Tibial artery (tissue), 4 donors: ENCODE measurements at regions not wholly inside any gene's neighbourhood (a gene's known extent, or its start where the extent isn't known, plus 50 kb on each side); places are given as distances from the start of the nearest gene placed in this dataset.

ENCODE experiments used
- DNase-seq, 2 donors: peaks; one replicate each; pipeline ENCODE4 v3.0.0-alpha.2; 2019
- H3K27ac ChIP-seq, 2 donors: fragments of 200-600 bp; sonication (generic) in 1 of 2; 1 replicate in 1 of 2; 2 replicates in 1 of 2; pipeline ENCODE4 v1.5.1; 2018 to 2019; ENCODE audit warnings: mild to moderate bottlenecking in 1 of 2
- H3K27me3 ChIP-seq, 2 donors: fragments of 200-600 bp; sonication (generic) in 1 of 2; one replicate each; pipeline versions ENCODE4 v1.5.1 to v1.6.0; 2016 to 2019
- H3K36me3 ChIP-seq, 3 donors: fragments of 200-600 bp; sonication (generic) in 2 of 3; one replicate each; pipeline ENCODE4 v1.5.1; 2016 to 2019; ENCODE audit warnings: mild to moderate bottlenecking in 2 of 3
- H3K4me1 ChIP-seq, 4 donors: fragments of 200-600 bp; sonication (generic) in 2 of 4; 1 replicate in 3 of 4; 2 replicates in 1 of 4; pipeline ENCODE4 v1.5.1; 2016 to 2019
- H3K4me3 ChIP-seq, 2 donors: fragments of 200-600 bp; sonication (generic) in 1 of 2; 1 replicate in 1 of 2; 2 replicates in 1 of 2; pipeline ENCODE4 v1.5.1; 2018 to 2019; ENCODE audit warnings: mild to moderate bottlenecking in 2 of 2
- H3K9me3 ChIP-seq, 3 donors: fragments of 200-600 bp; sonication (generic) in 1 of 3; one replicate each; pipeline ENCODE4 v1.5.1; 2016 to 2019
- CTCF ChIP-seq, 2 experiments: fragments of 200-600 bp in 1 of 2; fragments of 450-650 bp in 1 of 2; IDR thresholded peaks; one replicate each; pipeline ENCODE4 v1.5.1; 2017 to 2019; ENCODE audit warnings: antibody characterized with exemption in 2 of 2, mild to moderate bottlenecking in 1 of 2, moderate library complexity in 1 of 2
- intact Hi-C: fragments of 100-400 bp; cut with DNase I; formaldehyde crosslinking; loops from one replicate; pipeline ENCODE4 v1.15.0; 2023; ENCODE audit warnings: low total_unique reads

DNA sequence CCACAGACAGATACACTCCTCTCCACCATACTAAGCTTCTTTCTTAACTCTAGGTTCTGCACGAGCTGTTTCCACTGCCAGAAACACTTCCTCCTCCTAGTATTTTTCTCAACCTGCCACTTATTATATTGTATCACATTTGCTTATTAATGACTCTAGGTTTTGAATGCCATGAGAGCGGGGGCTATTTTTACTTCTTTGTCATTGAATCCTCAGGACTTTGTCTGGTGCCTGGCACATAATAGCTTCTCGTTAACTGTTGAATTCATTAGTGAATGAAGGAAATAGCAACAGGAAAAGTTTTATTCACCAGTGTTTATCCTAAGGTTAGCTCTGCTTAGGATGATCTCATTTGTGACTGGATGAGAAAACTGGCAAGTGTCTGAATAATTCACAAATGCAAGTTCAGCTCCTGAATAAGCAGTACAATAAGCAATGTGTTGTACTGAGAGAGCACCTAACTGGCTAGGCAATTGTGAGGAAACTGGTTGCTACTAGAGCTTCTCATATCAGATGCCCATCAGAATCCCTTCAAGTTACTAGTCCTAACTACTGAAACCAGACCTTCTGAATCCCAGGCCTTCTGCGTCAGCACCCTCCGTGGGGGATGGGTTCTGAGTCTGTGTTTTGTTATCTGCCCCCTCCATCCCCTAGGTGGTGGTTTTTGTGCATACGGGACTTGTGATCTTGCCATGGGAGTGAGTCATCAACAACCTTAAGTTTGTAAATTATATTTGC is 92.7 kb downstream of the LSMEM1 start:
- no peaks in the 10 kb centered on the region for H3K4me1 ChIP-seq
- no peak for TF ChIP-seq CTCF (IDR thresholded peaks at IDR 0.05)
- H3K36me3 ChIP-seq, result no peaks in the 10 kb centered on the region
- H3K4me3 ChIP-seq, result no peak overlapping the region
- intact Hi-C loops, result no loop called here
- no peaks in the 10 kb centered on the region for H3K27me3 ChIP-seq
- H3K27ac ChIP-seq, result no peak overlapping the region
- H3K9me3 ChIP-seq, result no peaks in the 10 kb centered on the region
- DNase-seq, result no peak

DNA sequence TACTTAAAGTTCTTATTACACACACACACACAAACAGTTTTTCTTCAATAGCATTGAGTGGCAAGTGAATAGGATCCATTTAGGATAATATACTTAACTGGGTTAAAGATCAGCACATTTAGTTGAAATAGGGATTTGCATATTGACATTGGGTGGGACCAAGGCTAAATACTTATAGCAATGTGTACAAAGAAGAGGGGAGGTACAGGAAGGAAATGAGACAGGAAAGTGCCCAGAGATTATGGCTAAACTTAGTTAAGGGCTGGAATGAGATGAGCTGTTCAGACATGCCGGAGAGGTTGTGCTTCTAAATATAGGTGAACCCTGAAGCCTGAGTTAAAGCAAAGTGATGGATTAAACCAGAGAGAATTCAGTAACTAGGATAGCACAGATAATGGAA is 95.1 kb downstream of the LSMEM1 start:
- Histone ChIP-seq H3K27ac (no peak overlapping the region), H3K9me3 (no peaks in the 10 kb centered on the region), H3K27me3 (no peaks in the 10 kb centered on the region), H3K36me3 (no peaks in the 10 kb centered on the region), H3K4me1 (no peaks in the 10 kb centered on the region), H3K4me3 (no peak overlapping the region)
- no peak for TF ChIP-seq CTCF (IDR thresholded peaks at IDR 0.05)
- intact Hi-C loops, result no loop called here
- no peak for DNase-seq

DNA sequence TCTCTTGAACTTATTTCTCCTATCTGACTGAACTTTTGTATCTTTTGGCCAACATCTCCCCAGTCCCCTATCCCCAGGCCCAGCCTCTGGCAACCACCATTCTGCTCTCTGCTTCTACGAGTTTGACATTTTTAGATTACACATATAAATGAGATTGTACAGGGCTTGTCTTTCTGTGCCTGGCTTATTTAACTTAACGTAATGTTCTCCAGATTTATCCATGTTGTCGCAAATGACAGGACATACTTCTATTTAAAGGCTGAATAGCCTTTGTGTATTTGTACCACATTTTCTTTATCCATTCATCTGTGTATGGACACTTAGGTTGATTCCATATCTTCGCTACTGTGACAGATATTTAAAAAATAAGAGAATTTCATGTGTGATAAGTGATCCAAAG is 98.6 kb downstream of the LSMEM1 start:
- Histone ChIP-seq H3K36me3 (no peaks in the 10 kb centered on the region), H3K9me3 (no peaks in the 10 kb centered on the region), H3K4me1 (no peaks in the 10 kb centered on the region), H3K27me3 (no peaks in the 10 kb centered on the region), H3K4me3 (no peak overlapping the region), H3K27ac (no peak overlapping the region)
- no peak for TF ChIP-seq CTCF (IDR thresholded peaks at IDR 0.05)
- intact Hi-C loops, result no loop called here
- no peak for DNase-seq

DNA sequence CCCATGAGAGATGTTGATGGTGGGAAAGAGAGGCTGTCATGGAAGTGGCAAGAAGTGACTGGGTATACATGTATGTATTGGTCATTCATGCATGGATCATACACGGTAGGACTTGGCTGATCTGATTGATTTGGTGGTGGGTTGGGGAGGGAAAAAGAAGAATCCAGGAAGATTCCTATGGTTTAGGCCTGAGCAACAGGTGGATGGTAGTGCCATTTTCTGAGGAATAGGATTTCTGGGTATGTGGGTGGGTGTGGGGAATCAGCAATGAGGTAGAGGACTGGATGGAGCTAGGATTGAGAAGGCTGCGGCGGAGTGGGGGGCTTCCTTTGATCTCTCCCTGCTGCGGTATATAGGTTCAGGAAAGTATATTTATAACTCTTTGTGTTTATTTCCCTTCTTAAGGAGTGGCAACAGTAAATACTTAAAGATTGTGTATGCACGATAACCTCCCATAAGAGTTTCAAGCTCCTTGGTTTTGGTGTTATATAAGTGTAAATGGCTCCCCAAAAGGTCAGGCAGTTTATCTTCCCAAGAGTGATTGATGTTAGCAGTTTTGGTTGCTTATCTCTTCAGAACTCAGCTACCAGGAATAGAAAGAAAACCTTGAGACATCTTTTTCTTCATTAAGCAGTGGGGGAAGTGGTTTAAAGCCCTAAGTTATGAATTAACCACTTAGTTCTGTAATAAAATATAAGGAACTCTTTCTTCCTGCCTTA is 100.1 kb downstream of the LSMEM1 start:
- no peak overlapping the region for H3K27ac ChIP-seq

GRCh38 chr7:112581529-112581928 is 100.7 kb downstream of the LSMEM1 start:
- intact Hi-C loops, result no loop called here
- no peak for DNase-seq
- H3K4me3 ChIP-seq, result no peak overlapping the region
- no peak for TF ChIP-seq CTCF (IDR thresholded peaks at IDR 0.05)
- H3K4me1 ChIP-seq, result no peaks in the 10 kb centered on the region
- H3K36me3 ChIP-seq, result no peaks in the 10 kb centered on the region
- H3K27me3 ChIP-seq, result no peaks in the 10 kb centered on the region
- no peak overlapping the region for H3K27ac ChIP-seq
- no peaks in the 10 kb centered on the region for H3K9me3 ChIP-seq

More for the DNA sequence above, 100.1 kb downstream of the LSMEM1 start:
- no peak overlapping the region for H3K4me3 ChIP-seq
- intact Hi-C loops, result no loop called here
- TF ChIP-seq CTCF (IDR thresholded peaks at IDR 0.05), result no peak
- DNase-seq, result no peak
- H3K27me3 ChIP-seq, result no peaks in the 10 kb centered on the region
- no peaks in the 10 kb centered on the region for H3K4me1 ChIP-seq
- H3K36me3 ChIP-seq, result no peaks in the 10 kb centered on the region
- no peaks in the 10 kb centered on the region for H3K9me3 ChIP-seq
